Spinal cord (tissue), 1 donor: ENCODE measurements at regions not wholly inside any gene's neighbourhood (a gene's known extent, or its start where the extent isn't known, plus 50 kb on each side); places are given as distances from the start of the nearest gene placed in this dataset. TPM values are rescaled to one million over a fixed set of nuclear protein-coding genes. Genes with fewer than 3 reads are reported as not detected.

Source experiments
- small RNA-seq: library from RNA; depleted of rRNA; stranded (forward); fragments of <200 nt; gene quantifications from one replicate; pipeline ENCODE3, GENCODE V24; 2014; ENCODE audit warnings: low replicate concordance

Small RNAs in the stretch of these regions (small RNA-seq; reads per million reads assigned to genes)
- not detected for gene AC008571.1
